ENCODE measurements at regions not wholly inside any gene's neighbourhood (a gene's known extent, or its start where the extent isn't known, plus 50 kb on each side); places are given as distances from the start of the nearest gene placed in this dataset.

- TF ChIP-seq, protein P1, sequence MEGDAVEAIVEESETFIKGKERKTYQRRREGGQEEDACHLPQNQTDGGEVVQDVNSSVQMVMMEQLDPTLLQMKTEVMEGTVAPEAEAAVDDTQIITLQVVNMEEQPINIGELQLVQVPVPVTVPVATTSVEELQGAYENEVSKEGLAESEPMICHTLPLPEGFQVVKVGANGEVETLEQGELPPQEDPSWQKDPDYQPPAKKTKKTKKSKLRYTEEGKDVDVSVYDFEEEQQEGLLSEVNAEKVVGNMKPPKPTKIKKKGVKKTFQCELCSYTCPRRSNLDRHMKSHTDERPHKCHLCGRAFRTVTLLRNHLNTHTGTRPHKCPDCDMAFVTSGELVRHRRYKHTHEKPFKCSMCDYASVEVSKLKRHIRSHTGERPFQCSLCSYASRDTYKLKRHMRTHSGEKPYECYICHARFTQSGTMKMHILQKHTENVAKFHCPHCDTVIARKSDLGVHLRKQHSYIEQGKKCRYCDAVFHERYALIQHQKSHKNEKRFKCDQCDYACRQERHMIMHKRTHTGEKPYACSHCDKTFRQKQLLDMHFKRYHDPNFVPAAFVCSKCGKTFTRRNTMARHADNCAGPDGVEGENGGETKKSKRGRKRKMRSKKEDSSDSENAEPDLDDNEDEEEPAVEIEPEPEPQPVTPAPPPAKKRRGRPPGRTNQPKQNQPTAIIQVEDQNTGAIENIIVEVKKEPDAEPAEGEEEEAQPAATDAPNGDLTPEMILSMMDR (IDR thresholded peaks at IDR 0.05; ENCODE audit: low read length), result no peak
- TF ChIP-seq EZH2phosphoT487 (IDR thresholded peaks at IDR 0.05; ENCODE audit: low read length), result no peak
Observed at GRCh38 chr12:97185567-97185966, 277.0 kb upstream of the RMST start.

Measured in MM.1S (cell line).